ENCODE measurements at regions not wholly inside any gene's neighbourhood (a gene's known extent, or its start where the extent isn't known, plus 50 kb on each side); places are given as distances from the start of the nearest gene placed in this dataset.
"Not testable (repeated sequence)": the region's sequence is repeated elsewhere in the genome, so short reads cannot be mapped to it uniquely, and the experiment has no call there.

DNA sequence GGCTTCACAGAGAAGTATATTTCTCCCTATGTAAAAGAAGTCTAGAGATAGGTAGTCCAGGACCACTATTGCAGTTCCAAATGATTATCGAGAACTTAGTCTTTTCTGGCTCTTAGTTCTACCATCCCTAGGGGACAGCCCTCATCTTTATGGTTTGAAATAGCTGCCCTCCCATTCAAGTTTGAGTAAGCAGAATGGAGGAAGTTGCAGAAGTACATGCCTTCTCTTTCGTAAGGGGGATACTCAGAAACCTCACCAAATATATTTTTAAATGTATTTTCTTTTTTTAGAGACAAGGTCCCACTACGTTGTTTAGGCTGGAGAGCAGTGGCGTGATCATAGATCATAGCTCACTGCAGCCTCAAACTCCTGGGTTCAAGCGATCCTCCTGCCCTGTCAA lies 236.8 kb upstream of the RREB1 start:
- Histone ChIP-seq H3K4me1 (ENCODE audit: control insufficient read depth in 5 of 5, insufficient read depth in 5 of 5, low read length in 5 of 5) (peaks cover 0 to 3% (median 0%) of the 10 kb centered on the region in 5 donors), H3K4me3 (ENCODE audit: low read depth in 1 of 5, low read length in 5 of 5) (no peak overlapping the region), H3K9ac (ENCODE audit: low read length in 5 of 5) (no peak overlapping the region), H3K27ac (ENCODE audit: low read depth, low read length) (no peak overlapping the region), H3K27me3 (ENCODE audit: control insufficient read depth in 5 of 5, insufficient read depth in 4 of 5, low read length in 5 of 5) (no peaks in the 10 kb centered on the region), H3K9me3 (ENCODE audit: control insufficient read depth in 5 of 5, low read length in 5 of 5) (peaks cover 0 to 6% (median 0%) of the 10 kb centered on the region in 5 donors), H3K36me3 (ENCODE audit: control insufficient read depth in 5 of 5, insufficient read depth in 5 of 5, low read length in 5 of 5) (no peaks in the 10 kb centered on the region)

DNA sequence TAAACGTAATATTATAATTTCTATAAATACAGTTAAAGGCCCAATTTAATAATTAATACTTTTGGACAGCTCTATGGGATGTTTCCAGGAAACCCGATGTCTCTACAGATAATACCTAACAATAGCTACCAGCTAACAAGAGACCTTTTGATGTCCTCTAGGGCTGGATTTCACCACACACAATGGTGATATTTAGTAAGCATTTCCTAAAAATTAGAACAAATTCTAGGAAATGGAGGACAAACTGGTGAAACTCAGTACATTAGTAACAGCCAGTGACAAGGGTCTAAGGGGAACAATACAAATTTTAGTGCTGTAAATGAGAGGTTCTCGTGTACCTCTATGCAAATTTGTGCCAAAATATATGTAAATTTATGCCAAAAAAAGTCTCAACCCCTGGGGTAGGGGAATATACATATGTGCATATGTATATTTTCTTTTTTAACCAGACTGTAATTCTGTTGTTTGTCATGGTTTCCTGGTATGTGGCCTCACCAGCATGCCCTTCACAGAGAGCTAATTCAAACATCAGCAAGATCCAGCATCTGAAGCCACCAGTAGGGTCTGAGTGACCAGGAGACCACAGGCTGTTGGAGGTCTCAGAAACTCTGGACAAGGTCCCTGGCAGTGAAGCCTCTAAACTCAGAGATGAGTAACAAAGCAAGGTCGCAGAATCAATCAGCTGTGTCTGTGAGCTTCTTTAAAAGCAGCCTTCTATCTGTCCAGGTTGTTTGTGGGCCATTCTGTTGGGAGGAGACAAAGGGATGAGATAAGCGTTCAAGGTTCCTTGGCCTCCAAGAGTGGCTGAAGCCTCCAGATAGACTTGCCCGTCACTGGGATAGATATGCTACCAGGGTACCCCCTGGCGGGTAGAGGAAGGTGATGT lies 235.1 kb upstream of the RREB1 start:
- Histone ChIP-seq H3K27me3 (ENCODE audit: control insufficient read depth in 5 of 5, insufficient read depth in 4 of 5, low read length in 5 of 5) (no peaks in the 10 kb centered on the region), H3K9me3 (ENCODE audit: control insufficient read depth in 5 of 5, low read length in 5 of 5) (peaks cover 0 to 6% (median 0%) of the 10 kb centered on the region in 5 donors), H3K27ac (ENCODE audit: low read depth, low read length) (no peak overlapping the region), H3K4me3 (ENCODE audit: low read depth in 1 of 5, low read length in 5 of 5) (no peak overlapping the region), H3K9ac (ENCODE audit: low read length in 5 of 5) (no peak overlapping the region), H3K4me1 (ENCODE audit: control insufficient read depth in 5 of 5, insufficient read depth in 5 of 5, low read length in 5 of 5) (peaks cover 0 to 3% (median 0%) of the 10 kb centered on the region in 5 donors), H3K36me3 (ENCODE audit: control insufficient read depth in 5 of 5, insufficient read depth in 5 of 5, low read length in 5 of 5) (no peaks in the 10 kb centered on the region)

DNA sequence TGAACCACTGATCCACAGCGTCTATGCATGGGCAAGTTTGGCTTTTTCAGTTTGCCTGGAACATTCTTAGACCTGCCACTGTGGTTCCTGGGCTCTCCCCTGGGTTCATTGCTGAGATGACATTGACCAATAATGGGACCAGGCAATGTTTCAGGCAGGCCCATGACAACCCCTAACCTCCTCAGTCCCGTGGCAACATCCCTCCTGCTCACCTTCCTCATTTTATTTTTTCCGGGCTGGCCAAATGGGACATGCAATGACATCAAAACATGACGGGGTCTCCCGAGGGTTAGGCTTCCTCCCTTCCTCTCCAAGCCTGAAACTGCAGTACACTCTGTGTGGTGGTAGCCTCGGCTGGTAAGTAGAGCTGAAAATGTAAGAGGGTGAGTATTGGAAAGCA lies 234.0 kb upstream of the RREB1 start:
- no peaks in the 10 kb centered on the region for H3K27me3 ChIP-seq (ENCODE audit: control insufficient read depth in 5 of 5, insufficient read depth in 4 of 5, low read length in 5 of 5)
- H3K27ac ChIP-seq (ENCODE audit: low read depth, low read length) = no peak overlapping the region
- peaks cover 0 to 3% (median 0%) of the 10 kb centered on the region in 5 donors for H3K4me1 ChIP-seq (ENCODE audit: control insufficient read depth in 5 of 5, insufficient read depth in 5 of 5, low read length in 5 of 5)
- no peak overlapping the region for H3K4me3 ChIP-seq (ENCODE audit: low read depth in 1 of 5, low read length in 5 of 5)
- peaks cover 0 to 6% (median 0%) of the 10 kb centered on the region in 5 donors for H3K9me3 ChIP-seq (ENCODE audit: control insufficient read depth in 5 of 5, low read length in 5 of 5)
- no peak overlapping the region for H3K9ac ChIP-seq (ENCODE audit: low read length in 5 of 5)
- no peaks in the 10 kb centered on the region for H3K36me3 ChIP-seq (ENCODE audit: control insufficient read depth in 5 of 5, insufficient read depth in 5 of 5, low read length in 5 of 5)

DNA sequence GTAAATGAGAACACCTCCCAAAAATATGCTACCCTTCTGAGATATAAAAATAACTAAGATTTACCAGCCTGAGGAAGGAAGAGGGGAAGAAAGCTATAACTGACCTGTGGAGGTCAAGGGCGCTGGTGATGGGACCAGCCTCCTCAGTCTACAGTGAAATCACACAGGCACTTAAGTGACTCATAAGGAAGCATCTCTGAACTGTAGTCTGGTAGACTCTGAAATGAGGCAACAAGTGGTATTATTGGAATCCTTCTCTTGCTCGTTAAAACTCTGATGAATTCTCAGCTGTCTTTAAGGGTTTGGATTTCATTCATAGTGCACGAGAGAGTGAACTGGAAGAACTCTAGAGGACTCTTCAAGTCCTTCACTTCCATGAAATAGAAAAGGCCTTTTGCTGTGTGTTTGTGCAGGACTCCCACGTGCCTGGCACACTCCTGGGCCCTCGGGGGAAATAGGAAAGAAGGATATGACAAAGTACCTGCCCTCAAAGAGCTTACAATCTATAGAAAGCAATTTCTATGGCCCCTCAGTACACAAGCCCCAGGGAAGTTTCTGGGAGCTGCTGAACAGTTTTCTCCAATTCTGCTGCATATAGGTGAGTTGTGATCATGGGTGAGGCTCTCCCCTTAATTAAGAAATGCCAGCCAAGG lies 231.8 kb upstream of the RREB1 start:
- no peaks in the 10 kb centered on the region for H3K27me3 ChIP-seq (ENCODE audit: control insufficient read depth in 5 of 5, insufficient read depth in 4 of 5, low read length in 5 of 5)

DNA sequence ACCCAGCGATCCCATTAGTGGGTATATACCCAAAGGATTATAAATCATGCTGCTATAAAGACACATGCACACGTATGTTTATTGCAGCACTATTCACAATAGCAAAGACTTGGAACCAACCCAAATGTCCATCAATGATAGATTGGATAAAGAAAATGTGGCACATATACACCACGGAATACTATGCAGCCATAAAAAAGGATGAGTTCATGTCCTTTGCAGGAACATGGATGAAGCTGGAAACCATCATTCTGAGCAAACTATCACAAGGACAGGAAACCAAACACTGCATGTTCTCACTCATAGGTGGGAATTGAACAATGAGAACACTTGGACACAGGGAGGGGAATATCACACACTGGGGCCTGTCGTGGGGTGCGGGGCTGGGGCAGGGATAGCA lies 230.0 kb upstream of the RREB1 start:
- H3K4me1 ChIP-seq (ENCODE audit: control insufficient read depth in 5 of 5, insufficient read depth in 5 of 5, low read length in 5 of 5); H3K4me3 ChIP-seq (ENCODE audit: low read depth in 1 of 5, low read length in 5 of 5); H3K36me3 ChIP-seq (ENCODE audit: control insufficient read depth in 5 of 5, insufficient read depth in 5 of 5, low read length in 5 of 5); H3K9ac ChIP-seq (ENCODE audit: low read length in 5 of 5); H3K27me3 ChIP-seq (ENCODE audit: control insufficient read depth in 5 of 5, insufficient read depth in 4 of 5, low read length in 5 of 5); H3K9me3 ChIP-seq (ENCODE audit: control insufficient read depth in 5 of 5, low read length in 5 of 5); H3K27ac ChIP-seq (ENCODE audit: low read depth, low read length): not testable (repeated sequence)

More for the DNA sequence above, 231.8 kb upstream of the RREB1 start:
- H3K4me1 ChIP-seq (ENCODE audit: control insufficient read depth in 5 of 5, insufficient read depth in 5 of 5, low read length in 5 of 5) = peaks cover 0 to 3% (median 0%) of the 10 kb centered on the region in 5 donors
- no peak overlapping the region for H3K9ac ChIP-seq (ENCODE audit: low read length in 5 of 5)
- no peaks in the 10 kb centered on the region for H3K36me3 ChIP-seq (ENCODE audit: control insufficient read depth in 5 of 5, insufficient read depth in 5 of 5, low read length in 5 of 5)
- no peaks in the 10 kb centered on the region for H3K9me3 ChIP-seq (ENCODE audit: control insufficient read depth in 5 of 5, low read length in 5 of 5)
- peak overlapping the region; percentile 22 for H3K27ac ChIP-seq (ENCODE audit: low read depth, low read length)
- H3K4me3 ChIP-seq (ENCODE audit: low read depth in 1 of 5, low read length in 5 of 5) = no peak overlapping the region

DNA sequence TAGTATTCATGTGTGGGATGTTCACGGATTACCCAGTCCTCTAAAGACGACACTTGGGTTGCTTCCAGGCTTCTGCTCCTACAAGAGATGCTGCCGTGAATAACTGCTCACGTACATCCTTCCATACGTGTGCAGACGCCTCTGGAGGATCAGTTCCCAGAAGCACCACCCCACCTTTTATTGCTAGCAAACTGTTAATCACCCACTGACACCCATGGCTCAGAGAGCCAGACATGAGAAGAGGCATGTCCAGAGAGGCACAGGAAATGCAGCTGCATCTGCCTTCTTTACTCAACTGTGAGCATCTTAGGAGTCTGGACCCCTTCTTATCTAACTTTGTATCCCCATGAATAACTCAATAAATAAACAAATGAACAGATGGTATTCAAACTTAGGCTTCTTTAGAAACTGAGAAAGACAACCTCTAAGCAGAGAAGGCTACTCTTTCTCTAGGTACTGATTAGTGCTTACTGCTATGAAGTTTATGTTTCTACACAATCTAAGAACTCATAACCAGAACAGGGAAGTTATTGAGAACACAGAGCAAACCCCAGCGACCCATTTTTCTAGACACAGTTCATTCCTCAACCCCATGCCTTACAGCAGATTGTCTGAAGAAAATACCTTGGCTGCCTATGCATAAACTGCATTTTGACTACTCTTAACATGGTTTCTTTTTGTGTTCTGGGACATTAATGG lies 228.7 kb upstream of the RREB1 start:
- H3K27me3 ChIP-seq (ENCODE audit: control insufficient read depth in 5 of 5, insufficient read depth in 4 of 5, low read length in 5 of 5) = no peaks in the 10 kb centered on the region
- peaks cover 0 to 3% (median 0%) of the 10 kb centered on the region in 5 donors for H3K4me1 ChIP-seq (ENCODE audit: control insufficient read depth in 5 of 5, insufficient read depth in 5 of 5, low read length in 5 of 5)
- no peaks in the 10 kb centered on the region for H3K36me3 ChIP-seq (ENCODE audit: control insufficient read depth in 5 of 5, insufficient read depth in 5 of 5, low read length in 5 of 5)
- H3K4me3 ChIP-seq (ENCODE audit: low read depth in 1 of 5, low read length in 5 of 5) = no peak overlapping the region
- no peak overlapping the region for H3K27ac ChIP-seq (ENCODE audit: low read depth, low read length)
- H3K9ac ChIP-seq (ENCODE audit: low read length in 5 of 5) = no peak overlapping the region
- no peaks in the 10 kb centered on the region for H3K9me3 ChIP-seq (ENCODE audit: control insufficient read depth in 5 of 5, low read length in 5 of 5)

DNA sequence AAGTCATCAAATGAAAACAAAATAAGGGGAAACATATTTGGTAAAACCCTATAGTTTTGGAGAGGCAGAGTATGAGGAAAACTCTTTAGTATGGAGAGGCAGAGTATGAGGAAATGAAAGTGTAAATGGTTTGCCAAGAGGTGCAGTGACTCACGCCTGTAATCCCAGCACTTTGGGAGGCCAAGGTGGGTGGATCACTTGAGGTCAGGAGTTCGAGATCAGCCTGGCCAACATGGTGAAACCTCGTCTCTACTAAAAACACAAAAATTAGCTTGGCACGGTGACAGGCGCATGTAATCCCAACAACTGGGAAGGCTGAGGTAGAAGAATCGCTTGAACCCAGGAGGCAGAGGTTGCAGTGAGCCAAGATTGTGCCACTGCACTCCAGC lies 228.2 kb upstream of the RREB1 start:
- not testable (repeated sequence) for H3K36me3 ChIP-seq (ENCODE audit: control insufficient read depth in 5 of 5, insufficient read depth in 5 of 5, low read length in 5 of 5); H3K4me3 ChIP-seq (ENCODE audit: low read depth in 1 of 5, low read length in 5 of 5); H3K9ac ChIP-seq (ENCODE audit: low read length in 5 of 5); H3K9me3 ChIP-seq (ENCODE audit: control insufficient read depth in 5 of 5, low read length in 5 of 5); H3K4me1 ChIP-seq (ENCODE audit: control insufficient read depth in 5 of 5, insufficient read depth in 5 of 5, low read length in 5 of 5); H3K27ac ChIP-seq (ENCODE audit: low read depth, low read length); H3K27me3 ChIP-seq (ENCODE audit: control insufficient read depth in 5 of 5, insufficient read depth in 4 of 5, low read length in 5 of 5)

DNA sequence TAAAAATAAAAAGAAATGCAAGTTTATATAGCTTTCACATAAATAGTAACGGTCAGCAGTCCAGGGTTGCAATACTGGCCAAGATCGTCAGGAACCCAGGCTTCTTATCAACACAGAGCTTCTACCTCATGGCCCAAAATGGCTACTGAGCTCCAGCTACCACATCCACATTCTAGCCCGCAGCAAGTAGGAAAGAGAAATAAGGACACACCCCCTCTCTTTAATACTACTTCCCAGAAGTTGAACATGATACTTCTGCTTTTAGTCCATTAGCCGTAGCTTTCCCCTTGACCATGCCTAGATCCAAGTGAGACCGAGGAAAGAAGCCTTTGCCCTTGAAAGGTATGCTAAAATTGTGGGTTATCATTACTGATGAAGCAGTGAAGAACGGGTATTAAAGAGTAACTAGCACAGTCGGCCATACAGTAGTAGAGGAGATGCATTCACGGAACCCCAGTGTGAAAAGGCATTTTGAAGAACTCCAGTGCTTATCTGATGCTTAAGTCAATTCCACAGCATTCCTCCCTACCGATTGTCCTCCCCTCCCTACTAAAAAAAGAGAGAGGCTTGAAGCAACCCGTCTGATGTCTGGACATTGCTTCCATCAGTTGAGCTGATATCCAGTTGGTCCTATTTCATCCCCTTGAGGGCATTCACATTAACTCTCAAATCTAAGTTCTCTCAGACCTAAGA lies 226.9 kb upstream of the RREB1 start:
- H3K9me3 ChIP-seq (ENCODE audit: control insufficient read depth in 5 of 5, low read length in 5 of 5) = no peaks in the 10 kb centered on the region
- H3K36me3 ChIP-seq (ENCODE audit: control insufficient read depth in 5 of 5, insufficient read depth in 5 of 5, low read length in 5 of 5) = no peaks in the 10 kb centered on the region
- H3K27me3 ChIP-seq (ENCODE audit: control insufficient read depth in 5 of 5, insufficient read depth in 4 of 5, low read length in 5 of 5) = no peaks in the 10 kb centered on the region
- no peak overlapping the region for H3K27ac ChIP-seq (ENCODE audit: low read depth, low read length)
- H3K9ac ChIP-seq (ENCODE audit: low read length in 5 of 5) = no peak overlapping the region
- peaks cover 3 to 18% (median 15%) of the 10 kb centered on the region in 5 donors for H3K4me1 ChIP-seq (ENCODE audit: control insufficient read depth in 5 of 5, insufficient read depth in 5 of 5, low read length in 5 of 5)
- H3K4me3 ChIP-seq (ENCODE audit: low read depth in 1 of 5, low read length in 5 of 5) = no peak overlapping the region

DNA sequence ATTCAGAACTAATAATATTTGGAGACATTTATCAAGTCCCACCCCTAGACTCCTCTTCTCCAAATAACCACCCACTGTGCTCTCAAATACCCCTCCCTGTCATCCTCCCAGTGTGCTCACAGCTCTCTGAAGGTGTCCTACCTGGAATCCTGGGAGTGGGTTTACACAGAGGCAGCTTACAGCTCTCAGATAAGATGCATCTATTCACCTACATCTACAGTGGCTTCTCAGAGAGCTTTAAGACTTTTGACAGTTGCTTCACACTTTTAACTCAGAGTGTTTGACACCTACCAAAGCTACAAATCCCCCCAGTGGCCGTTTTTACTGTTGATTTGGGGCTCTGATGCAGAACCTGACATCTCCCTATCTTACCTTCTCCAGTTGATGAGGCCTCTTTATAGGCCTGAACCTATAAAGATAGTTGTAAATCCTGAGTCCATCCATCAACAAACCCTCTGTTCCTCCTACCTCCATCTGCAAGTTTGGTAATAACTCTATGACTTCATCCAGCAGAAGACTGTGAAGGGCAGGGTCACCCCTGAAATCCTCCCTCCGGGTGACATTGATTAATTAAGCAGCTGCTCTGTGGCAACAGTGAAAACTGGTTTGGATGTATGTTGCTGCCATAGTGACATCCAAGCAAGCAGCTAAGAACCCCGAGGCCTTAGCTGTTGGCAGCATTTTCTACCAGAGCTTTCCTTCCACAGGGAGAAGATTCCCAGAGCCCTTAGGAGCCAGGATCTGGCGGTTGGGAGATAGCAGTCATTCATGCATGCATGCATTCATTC lies 226.1 kb upstream of the RREB1 start:
- Histone ChIP-seq H3K27ac (ENCODE audit: low read depth, low read length) (no peak overlapping the region), H3K9ac (ENCODE audit: low read length in 5 of 5) (no peak overlapping the region)

More for the DNA sequence above, 226.1 kb upstream of the RREB1 start:
- Histone ChIP-seq H3K4me1 (ENCODE audit: control insufficient read depth in 5 of 5, insufficient read depth in 5 of 5, low read length in 5 of 5) (peaks cover 7 to 26% (median 19%) of the 10 kb centered on the region in 5 donors), H3K9me3 (ENCODE audit: control insufficient read depth in 5 of 5, low read length in 5 of 5) (no peaks in the 10 kb centered on the region), H3K36me3 (ENCODE audit: control insufficient read depth in 5 of 5, insufficient read depth in 5 of 5, low read length in 5 of 5) (no peaks in the 10 kb centered on the region), H3K27me3 (ENCODE audit: control insufficient read depth in 5 of 5, insufficient read depth in 4 of 5, low read length in 5 of 5) (no peaks in the 10 kb centered on the region), H3K4me3 (ENCODE audit: low read depth in 1 of 5, low read length in 5 of 5) (no peak overlapping the region)

Measured in subcutaneous abdominal adipose tissue (tissue), 5 donors.